IMR-90 (cell line): ENCODE measurements at regions not wholly inside any gene's neighbourhood (a gene's known extent, or its start where the extent isn't known, plus 50 kb on each side); places are given as distances from the start of the nearest gene placed in this dataset.

Experiments used
- ATAC-seq: fragments of 200-7000 bp; cut with Tn5 transposase; 2 replicates; pipeline ENCODE4 v1.9.1; 2020; ENCODE audit warnings: low read depth, mild to moderate bottlenecking, moderate library complexity
- BruUV-seq: library from RNA; stranded (reverse); fragments of 400-500 nt; replicated peaks from 2 replicates; lab custom pipeline; 2021; lab: Mats Ljungman, UMichigan
- CTCF ChIA-PET: fragments of 300-600 bp; formaldehyde crosslinking; extraction: SDS; loops from one replicate; lab custom pipeline; 2021; ENCODE audit warnings: antibody characterized with exemption; lab: Yijun Ruan, JAX
- POLR2A ChIA-PET: fragments of 300-600 bp; sonication (Branson Sonifier 250); formaldehyde crosslinking; loops from one replicate; lab custom pipeline; 2022; ENCODE audit warnings: antibody characterized with exemption; ENCODE audit not compliant: unreplicated experiment; lab: Charles Lee
- DNase-seq: peaks from one replicate; pipeline ENCODE4 v3.0.0; 2013
- H2AFZ ChIP-seq: replicated peaks from 2 replicates; pipeline ENCODE3; 2013; ENCODE audit warnings: low read length, mild to moderate bottlenecking; ENCODE audit not compliant: poor library complexity
- H2AK5ac ChIP-seq: 2 replicates; pipeline ENCODE4 v1.6.1; 2013; ENCODE audit warnings: low read depth, low read length, inconsistent platforms
- H2AK9ac ChIP-seq: replicated peaks from 2 replicates; pipeline ENCODE3; 2013; ENCODE audit warnings: mild to moderate bottlenecking, low read depth, low read length, moderate library complexity; ENCODE audit not compliant: poor library complexity
- H2BK120ac ChIP-seq: 2 replicates; pipeline ENCODE4 v1.6.1; 2013; ENCODE audit warnings: low read depth, low read length, inconsistent platforms
- H2BK15ac ChIP-seq: 3 replicates; pipeline ENCODE4 v1.6.1; 2013; ENCODE audit warnings: low read depth, low read length, inconsistent platforms
- H2BK20ac ChIP-seq: 2 replicates; pipeline ENCODE4 v1.6.1; 2013; ENCODE audit warnings: low read depth, mild to moderate bottlenecking, inconsistent platforms, low read length, moderate library complexity
- H2BK5ac ChIP-seq: 2 replicates; pipeline ENCODE4 v1.6.1; 2013; ENCODE audit warnings: mild to moderate bottlenecking, low read depth, low read length, inconsistent platforms; ENCODE audit not compliant: poor library complexity, severe bottlenecking
- H3K14ac ChIP-seq: replicated peaks from 2 replicates; pipeline ENCODE4 v1.6.1; 2013; ENCODE audit warnings: low read depth, low read length, inconsistent platforms
- H3K18ac ChIP-seq: 2 replicates; pipeline ENCODE4 v1.6.1; 2013; ENCODE audit warnings: low read depth, low read length, control low read depth
- H3K23ac ChIP-seq: 2 replicates; pipeline ENCODE4 v1.6.1; 2013; ENCODE audit warnings: low read depth, low read length, inconsistent platforms
- H3K27ac ChIP-seq: 2 replicates; pipeline ENCODE4 v1.5.1; 2013; ENCODE audit warnings: mild to moderate bottlenecking, control low read depth, low read length; ENCODE audit not compliant: insufficient read depth
- H3K27me3 ChIP-seq: 2 replicates; pipeline ENCODE4 v1.6.1; 2013; ENCODE audit warnings: low read length; ENCODE audit not compliant: control insufficient read depth, insufficient read depth
- H3K36me3 ChIP-seq: 2 replicates; pipeline ENCODE4 v1.6.1; 2013; ENCODE audit warnings: low read length, mixed read lengths; ENCODE audit not compliant: control insufficient read depth, insufficient read depth
- H3K4ac ChIP-seq: 2 replicates; pipeline ENCODE4 v1.6.1; 2013; ENCODE audit warnings: low read depth, low read length, inconsistent platforms
- H3K4me1 ChIP-seq: 2 replicates; pipeline ENCODE4 v1.6.1; 2013; ENCODE audit warnings: low read length, mixed read lengths; ENCODE audit not compliant: control insufficient read depth, insufficient read depth
- H3K4me2 ChIP-seq: 2 replicates; pipeline ENCODE4 v1.6.1; 2013; ENCODE audit warnings: low read depth, mild to moderate bottlenecking, control low read depth, low read length, moderate library complexity
- H3K4me3 ChIP-seq: 2 replicates; pipeline ENCODE4 v1.5.1; 2013; ENCODE audit warnings: low read depth, mild to moderate bottlenecking, control low read depth, low read length, moderate library complexity; ENCODE audit not compliant: insufficient read depth
- H3K56ac ChIP-seq: 2 replicates; pipeline ENCODE4 v1.6.1; 2013; ENCODE audit warnings: low read length, inconsistent platforms; ENCODE audit not compliant: insufficient read depth; ENCODE audit errors: extremely low read depth
- H3K79me1 ChIP-seq, 2 experiments: 2 replicates each; pipeline ENCODE4 v1.6.1; 2013; ENCODE audit warnings: low read length in 2 of 2, inconsistent platforms in 1 of 2, low read depth in 1 of 2
- H3K9ac ChIP-seq: 2 replicates; pipeline ENCODE4 v1.6.1; 2013; ENCODE audit warnings: low read depth, low read length, control low read depth
- H3K9me1 ChIP-seq: 2 replicates; pipeline ENCODE4 v1.6.1; 2013; ENCODE audit warnings: low read length, inconsistent platforms; ENCODE audit not compliant: insufficient read depth
- H3K9me3 ChIP-seq: 2 replicates; pipeline ENCODE4 v1.6.1; 2013; ENCODE audit warnings: low read length; ENCODE audit not compliant: control insufficient read depth, insufficient read depth
- H4K20me1 ChIP-seq: 2 replicates; pipeline ENCODE4 v1.6.1; 2013; ENCODE audit warnings: low read length, inconsistent platforms; ENCODE audit not compliant: insufficient read depth
- H4K5ac ChIP-seq: 2 replicates; pipeline ENCODE4 v1.6.1; 2013; ENCODE audit warnings: mild to moderate bottlenecking, low read depth, low read length, control low read depth
- H4K8ac ChIP-seq, 2 experiments: 2 replicates each; pipeline ENCODE4 v1.6.1; 2013; ENCODE audit warnings: low read depth in 2 of 2, low read length in 2 of 2, control low read depth in 1 of 2, inconsistent platforms in 1 of 2
- H4K91ac ChIP-seq: 2 replicates; pipeline ENCODE4 v1.6.1; 2013; ENCODE audit warnings: low read depth, low read length, inconsistent platforms; ENCODE audit not compliant: insufficient read depth
- MAFK ChIP-seq: IDR thresholded peaks from 2 replicates; pipeline ENCODE4 v1.6.1; 2012; ENCODE audit warnings: low read depth, low read length, improper control_type of control experiment
- WGBS, 2 experiments: methylation state at CpG; one replicate each; pipeline versions ENCODE4 v1.1.5 to v1.1.7; 2013; ENCODE audit warnings: missing lambda C conversion rate in 2 of 2; ENCODE audit not compliant: insufficient read length in 1 of 2; ENCODE audit errors: extremely low coverage in 2 of 2; 5-methylcytosine and 5-hydroxymethylcytosine counted together
- dilution Hi-C: fragments of 300-500 bp; cut with HindIII; formaldehyde crosslinking; loops from one replicate; pipeline ENCODE4 v1.14.3; 2018; ENCODE audit warnings: low sequenced_read_pairs; ENCODE audit not compliant: unreplicated experiment
- in situ Hi-C: fragments of 300-500 bp; cut with MboI; formaldehyde crosslinking; loops from 3 replicates; pipeline ENCODE4 v1.14.3; 2019; ENCODE audit warnings: low sequenced_read_pairs, inconsistent platforms, mixed read lengths
- intact Hi-C: fragments of 100-400 bp; cut with micrococcal nuclease; formaldehyde crosslinking; loops from 2 replicates; pipeline ENCODE4 v1.10.0; 2022

DNA sequence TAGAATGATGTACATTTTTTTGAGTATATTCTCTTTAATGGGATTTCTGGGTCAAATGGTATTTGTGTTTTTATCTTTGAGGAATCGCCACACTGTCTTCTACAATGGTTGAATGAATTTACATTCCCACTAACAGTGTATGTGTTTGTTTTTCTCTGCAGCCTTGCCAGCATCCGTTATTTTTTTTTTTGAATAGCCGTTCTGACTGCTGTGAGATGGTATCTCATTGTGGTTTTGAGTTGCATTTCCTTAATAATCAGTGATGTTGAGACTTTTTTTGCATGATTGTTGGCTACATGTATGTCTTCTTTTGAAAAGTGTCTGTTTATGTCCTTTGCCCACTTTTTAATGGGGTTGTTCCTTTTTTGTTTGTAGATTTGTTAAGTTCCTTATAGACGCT lies 172.7 kb upstream of the CDH8 start:
- Histone ChIP-seq H2AK5ac (no peak overlapping the region), H2BK20ac (no peak overlapping the region), H3K4me3 (no peak overlapping the region), H3K56ac (no peak overlapping the region), H3K4me2 (no peak overlapping the region), H3K79me1 (no peaks in the 10 kb centered on the region), H3K4ac (no peak overlapping the region), H3K18ac (no peak overlapping the region), H2BK120ac (no peak overlapping the region), H3K36me3 (no peaks in the 10 kb centered on the region), H2AK9ac (no peak overlapping the region), H3K9me1 (no peaks in the 10 kb centered on the region), H3K27me3 (no peaks in the 10 kb centered on the region), H3K9me3 (no peaks in the 10 kb centered on the region; the same call in none of the 2 replicates), H2BK5ac (no peak overlapping the region), H3K23ac (no peak overlapping the region), H3K14ac (no peak overlapping the region), H3K27ac (no peak overlapping the region), H2AFZ (no peak overlapping the region), H4K5ac (no peak overlapping the region), H2BK15ac (no peak overlapping the region), H4K8ac (no peak overlapping the region), H4K20me1 (no peaks in the 10 kb centered on the region), H3K9ac (no peak overlapping the region), H4K91ac (no peak overlapping the region), H3K4me1 (no peaks in the 10 kb centered on the region)
- DNase-seq (no peak), ATAC-seq (no peak)
- dilution Hi-C loops (no loop called here), in situ Hi-C loops (no loop called here), intact Hi-C loops (no loop called here)
- WGBS, 2 experiments: no CpG with 5 or more reads among the region's 4 CpGs
- CTCF ChIA-PET: no interaction called here
- TF ChIP-seq MAFK: no peak
- no TSS peak for BruUV-seq
- POLR2A ChIA-PET: no interaction called here
